Breast epithelium (tissue), 4 donors: ENCODE measurements at regions not wholly inside any gene's neighbourhood (a gene's known extent, or its start where the extent isn't known, plus 50 kb on each side); places are given as distances from the start of the nearest gene placed in this dataset.

Experiments
- DNase-seq, 2 donors: peaks; one replicate each; pipeline ENCODE4 v3.0.0-alpha.2; 2019; ENCODE audit warnings: low spot score in 2 of 2
- H3K27ac ChIP-seq, 2 donors: fragments of 200-600 bp; sonication (generic) in 1 of 2; one replicate each; pipeline ENCODE4 v1.5.1; 2016 to 2019; ENCODE audit warnings: mild to moderate bottlenecking in 1 of 2
- H3K27me3 ChIP-seq, 2 donors: fragments of 200-600 bp; sonication (generic) in 1 of 2; one replicate each; pipeline versions ENCODE4 v1.5.1 to v1.6.0; 2017 to 2019; ENCODE audit warnings: control low read depth in 1 of 2, mild to moderate bottlenecking in 1 of 2
- H3K36me3 ChIP-seq: fragments of 200-600 bp; one replicate; pipeline ENCODE4 v1.5.1; 2019
- H3K4me1 ChIP-seq, 2 donors: fragments of 200-600 bp; sonication (generic); one replicate each; pipeline ENCODE4 v1.5.1; 2016 to 2019; ENCODE audit warnings: control low read depth in 1 of 2
- H3K4me3 ChIP-seq, 3 donors: fragments of 200-600 bp; sonication (generic); 1 replicate in 2 of 3; 2 replicates in 1 of 3; pipeline ENCODE4 v1.5.1; 2016 to 2019; ENCODE audit warnings: mild to moderate bottlenecking in 3 of 3, moderate library complexity in 2 of 3
- H3K9me3 ChIP-seq, 2 donors: fragments of 200-600 bp; sonication (generic) in 1 of 2; one replicate each; pipeline ENCODE4 v1.5.1; 2016 to 2019; ENCODE audit warnings: control low read depth in 1 of 2
- POLR2A ChIP-seq: fragments of 450-650 bp; IDR thresholded peaks from one replicate; pipeline ENCODE4 v1.6.1; 2016; ENCODE audit warnings: antibody characterized with exemption, mild to moderate bottlenecking, moderate library complexity
- POLR2AphosphoS5 ChIP-seq, 3 donors: sonication (generic); formaldehyde crosslinking; IDR thresholded peaks; one replicate each; pipeline ENCODE4 v1.6.1; 2017; ENCODE audit warnings: antibody characterized with exemption in 3 of 3
- intact Hi-C: fragments of 100-400 bp; cut with DNase I; formaldehyde crosslinking; loops from one replicate; pipeline ENCODE4 v1.15.1; 2023; ENCODE audit warnings: low total_unique reads
- TF ChIP-seq, protein P1 (sequence below), 3 donors: fragments of 450-650 bp; IDR thresholded peaks; one replicate each; pipeline ENCODE4 v1.5.1; 2016 to 2017; ENCODE audit warnings: antibody characterized with exemption in 3 of 3, mild to moderate bottlenecking in 3 of 3, moderate library complexity in 3 of 3

- Histone ChIP-seq H3K4me1 (no peaks in the 10 kb centered on the region), H3K27me3 (no peaks in the 10 kb centered on the region), H3K36me3 (no peaks in the 10 kb centered on the region), H3K27ac (no peak overlapping the region), H3K4me3 (no peak overlapping the region), H3K9me3 (no peaks in the 10 kb centered on the region)
- DNase-seq = no peak
- TF ChIP-seq, protein P1, sequence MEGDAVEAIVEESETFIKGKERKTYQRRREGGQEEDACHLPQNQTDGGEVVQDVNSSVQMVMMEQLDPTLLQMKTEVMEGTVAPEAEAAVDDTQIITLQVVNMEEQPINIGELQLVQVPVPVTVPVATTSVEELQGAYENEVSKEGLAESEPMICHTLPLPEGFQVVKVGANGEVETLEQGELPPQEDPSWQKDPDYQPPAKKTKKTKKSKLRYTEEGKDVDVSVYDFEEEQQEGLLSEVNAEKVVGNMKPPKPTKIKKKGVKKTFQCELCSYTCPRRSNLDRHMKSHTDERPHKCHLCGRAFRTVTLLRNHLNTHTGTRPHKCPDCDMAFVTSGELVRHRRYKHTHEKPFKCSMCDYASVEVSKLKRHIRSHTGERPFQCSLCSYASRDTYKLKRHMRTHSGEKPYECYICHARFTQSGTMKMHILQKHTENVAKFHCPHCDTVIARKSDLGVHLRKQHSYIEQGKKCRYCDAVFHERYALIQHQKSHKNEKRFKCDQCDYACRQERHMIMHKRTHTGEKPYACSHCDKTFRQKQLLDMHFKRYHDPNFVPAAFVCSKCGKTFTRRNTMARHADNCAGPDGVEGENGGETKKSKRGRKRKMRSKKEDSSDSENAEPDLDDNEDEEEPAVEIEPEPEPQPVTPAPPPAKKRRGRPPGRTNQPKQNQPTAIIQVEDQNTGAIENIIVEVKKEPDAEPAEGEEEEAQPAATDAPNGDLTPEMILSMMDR (IDR thresholded peaks at IDR 0.05) = no peak
- TF ChIP-seq POLR2A (no peak), POLR2AphosphoS5 (IDR thresholded peaks at IDR 0.05) (no peak)
- intact Hi-C loops = no loop called here
These were observed 255.1 kb downstream of the CDH26 start for GRCh38 chr20:60213126-60213893.

DNA sequence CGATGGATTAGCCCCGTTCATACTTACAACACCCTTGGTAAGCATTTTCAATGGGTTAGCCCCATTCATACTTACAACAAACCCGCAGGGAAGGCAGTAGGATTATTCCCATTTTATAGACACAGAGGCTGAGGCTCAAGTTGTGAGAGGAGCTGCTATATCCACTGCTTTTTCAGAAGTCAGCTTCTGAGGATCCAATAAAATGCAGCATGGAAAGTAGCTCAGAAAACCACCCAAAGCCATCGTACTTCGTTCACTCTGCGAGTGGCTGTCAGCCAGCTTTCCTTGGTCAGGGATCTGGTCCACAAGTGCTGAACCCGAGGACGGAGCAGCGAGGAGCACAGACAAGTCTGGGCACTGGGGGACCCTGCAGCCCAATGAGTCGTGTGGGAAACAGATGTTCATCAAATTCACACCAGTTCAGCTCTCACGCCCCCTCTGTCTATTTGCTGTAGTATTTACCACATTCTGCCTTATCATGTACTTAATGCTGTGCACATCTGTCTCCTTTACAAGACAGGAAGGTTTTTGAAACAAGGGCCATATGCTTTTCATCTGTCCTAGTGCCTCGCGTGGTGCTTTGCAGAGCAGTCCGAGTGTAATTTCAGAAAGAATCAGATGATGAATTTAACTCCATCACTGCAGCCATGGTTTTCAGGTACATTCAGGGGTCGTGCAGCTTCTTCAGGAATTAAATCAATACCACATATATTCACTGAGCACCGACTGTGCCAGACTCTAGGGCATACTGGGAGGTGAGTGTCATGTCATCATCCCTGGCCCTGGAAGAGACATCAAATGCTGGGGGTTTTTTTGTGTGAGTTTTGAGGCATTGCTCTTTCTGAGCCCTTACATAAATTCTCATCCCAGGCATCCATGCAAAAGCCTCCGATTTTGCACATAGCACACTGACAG is 256.9 kb downstream of the CDH26 start:
- H3K4me3 ChIP-seq = no peak overlapping the region
- TF ChIP-seq POLR2AphosphoS5 (IDR thresholded peaks at IDR 0.05) = no peak
- no peak for TF ChIP-seq POLR2A
- TF ChIP-seq, protein P1 (IDR thresholded peaks at IDR 0.05) = no peak
- H3K4me1 ChIP-seq = no peaks in the 10 kb centered on the region
- intact Hi-C loops = no loop called here
- no peaks in the 10 kb centered on the region for H3K9me3 ChIP-seq
- DNase-seq = no peak
- no peaks in the 10 kb centered on the region for H3K36me3 ChIP-seq
- H3K27ac ChIP-seq = no peak overlapping the region
- H3K27me3 ChIP-seq = no peaks in the 10 kb centered on the region

DNA sequence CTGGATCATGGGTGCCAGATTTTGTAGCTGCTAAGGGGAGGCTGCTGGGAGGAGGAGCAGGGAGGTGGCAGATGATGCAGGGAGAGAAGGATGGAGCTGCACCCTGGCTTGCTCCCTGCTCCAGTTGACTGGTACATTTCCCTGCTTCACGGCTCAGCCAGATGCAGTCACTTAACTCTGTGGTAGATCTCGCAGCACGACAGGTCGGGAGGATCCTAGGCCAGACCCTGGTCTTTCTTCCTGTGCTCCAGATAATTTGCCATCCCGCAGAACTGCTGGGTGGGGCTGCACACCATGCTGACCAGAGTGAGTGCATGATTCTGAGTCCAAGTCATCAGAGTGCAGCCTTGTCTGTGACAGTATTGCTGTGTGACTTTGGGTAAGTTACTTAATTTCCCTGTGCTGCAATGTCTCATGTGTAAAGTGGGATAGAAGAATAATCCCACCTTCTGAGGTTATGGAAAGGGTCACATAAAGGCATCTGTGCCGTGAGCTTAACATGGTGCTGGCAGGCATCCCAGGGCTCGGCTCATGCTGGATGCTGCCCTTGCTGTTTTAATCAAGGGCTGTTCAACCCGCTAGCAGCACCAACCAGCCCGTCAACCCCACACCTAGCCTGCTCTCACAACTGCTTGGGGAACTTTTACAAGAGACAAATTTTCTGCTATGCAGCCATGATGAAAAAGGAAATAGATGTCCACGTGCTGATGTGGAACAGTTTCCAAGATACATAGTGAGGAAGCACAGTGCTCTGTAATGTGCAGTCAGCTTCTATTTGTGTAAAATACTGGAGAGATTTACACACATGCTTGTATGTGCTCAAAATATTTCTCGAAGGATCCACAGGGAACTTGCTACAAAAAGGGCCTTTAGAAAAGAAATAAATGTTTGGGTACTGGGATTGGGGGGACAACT is 257.9 kb downstream of the CDH26 start:
- Histone ChIP-seq H3K27ac (no peak overlapping the region), H3K36me3 (no peaks in the 10 kb centered on the region), H3K27me3 (no peaks in the 10 kb centered on the region), H3K4me1 (no peaks in the 10 kb centered on the region), H3K4me3 (no peak overlapping the region), H3K9me3 (no peaks in the 10 kb centered on the region)
- intact Hi-C loops = no loop called here
- DNase-seq = no peak
- TF ChIP-seq, protein P1 (IDR thresholded peaks at IDR 0.05) = no peak
- TF ChIP-seq POLR2A (no peak), POLR2AphosphoS5 (IDR thresholded peaks at IDR 0.05) (no peak)

DNA sequence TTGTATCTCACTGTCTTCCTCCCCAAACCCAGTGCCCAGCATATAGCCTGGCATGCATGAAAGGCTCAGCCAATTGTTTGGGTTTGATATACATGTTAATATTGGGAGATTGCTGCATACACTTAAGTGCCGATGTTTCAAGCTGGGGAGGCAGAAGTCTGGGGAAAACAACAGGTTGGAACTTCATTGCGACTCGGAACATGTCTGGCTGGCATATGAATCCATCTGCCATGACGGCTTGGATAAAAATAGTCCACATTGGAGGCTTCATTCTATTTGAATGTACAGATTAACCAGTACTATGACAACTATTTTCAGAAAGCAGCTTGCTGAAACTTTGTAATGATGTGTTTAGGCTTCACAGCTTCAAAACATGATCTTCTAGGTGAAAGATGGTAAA is 261.0 kb downstream of the CDH26 start:
- no peak overlapping the region for H3K4me3 ChIP-seq
- H3K36me3 ChIP-seq = no peaks in the 10 kb centered on the region
- TF ChIP-seq, protein P1 (IDR thresholded peaks at IDR 0.05) = no peak
- TF ChIP-seq POLR2A (no peak), POLR2AphosphoS5 (IDR thresholded peaks at IDR 0.05) (no peak)
- DNase-seq = no peak
- H3K27me3 ChIP-seq = no peaks in the 10 kb centered on the region
- H3K4me1 ChIP-seq = no peaks in the 10 kb centered on the region
- no peak overlapping the region for H3K27ac ChIP-seq
- H3K9me3 ChIP-seq = no peaks in the 10 kb centered on the region
- intact Hi-C loops = no loop called here
